Adrenal gland (tissue), 9 donors: ENCODE measurements at regions not wholly inside any gene's neighbourhood (a gene's known extent, or its start where the extent isn't known, plus 50 kb on each side); places are given as distances from the start of the nearest gene placed in this dataset.

Experiments
- DNase-seq, 7 donors: peaks; one replicate each; pipeline ENCODE4 v3.0.0-alpha.2; 2019 to 2020
- H3K27ac ChIP-seq, 5 donors: fragments of 200-600 bp; sonication (generic) in 4 of 5; 1 replicate in 3 of 5; 2 replicates in 2 of 5; pipeline versions ENCODE4 v1.5.1 to v1.8.0; 2016 to 2020; ENCODE audit warnings: mild to moderate bottlenecking in 1 of 5
- H3K27me3 ChIP-seq: fragments of 200-600 bp; 2 replicates; pipeline ENCODE4 v1.8.0; 2021
- H3K36me3 ChIP-seq, 2 donors: fragments of 200-600 bp; replicated peaks in 1 of 2; 1 replicate in 1 of 2; 2 replicates in 1 of 2; pipeline versions ENCODE4 v1.5.1 to v1.8.0; 2018 to 2022
- H3K4me1 ChIP-seq, 2 donors: fragments of 200-600 bp; replicated peaks in 1 of 2; 1 replicate in 1 of 2; 2 replicates in 1 of 2; pipeline versions ENCODE4 v1.5.1 to v1.8.0; 2018 to 2021
- H3K4me3 ChIP-seq, 4 donors: fragments of 200-600 bp; sonication (generic) in 3 of 4; one replicate each; pipeline ENCODE4 v1.5.1; 2016 to 2018
- H3K9me3 ChIP-seq, 3 donors: fragments of 200-600 bp; sonication (generic) in 1 of 3; replicated peaks in 1 of 3; 1 replicate in 2 of 3; 2 replicates in 1 of 3; pipeline versions ENCODE4 v1.5.1 to v1.8.0; 2016 to 2021
- POLR2A ChIP-seq, 2 donors: fragments of 450-650 bp; IDR thresholded peaks; one replicate each; pipeline ENCODE4 v1.6.1; 2017; ENCODE audit warnings: antibody characterized with exemption in 2 of 2, mild to moderate bottlenecking in 2 of 2, moderate library complexity in 1 of 2
- WGBS, 4 donors: extraction: QIAGEN DNeasy Blood & Tissue Kit in 2 of 4; methylation state at CpG; one replicate each; pipeline versions ENCODE4 v1.1.5 to v1.1.7; 2013 to 2017; 5-methylcytosine and 5-hydroxymethylcytosine counted together
- intact Hi-C, 2 donors: fragments of 100-400 bp; cut with DNase I; formaldehyde crosslinking; loops; one replicate each; pipeline versions ENCODE4 v1.14.1 to v1.15.0; 2022 to 2023
- TF ChIP-seq, protein P1 (sequence below), 6 experiments: fragments of 450-650 bp in 4 of 6; fragments of 200-600 bp in 2 of 6; sonication (generic) in 1 of 6; IDR thresholded peaks; 1 replicate in 5 of 6; 2 replicates in 1 of 6; pipeline versions ENCODE4 v1.5.1 to v1.8.0; 2016 to 2021; ENCODE audit warnings: antibody characterized with exemption in 6 of 6, mild to moderate bottlenecking in 2 of 6, moderate library complexity in 1 of 6
- donor health status: healthy with polysubstance abuse.
- donor health status: Bipolar disorder and iron deficiency.
- donor health status: DM: yes; HTN: yes; CAD: no.
- donor health status: DM: no; HTN: no; CAD: no.
- donor health status: DM: no; HTN: no; CAD: no.

DNA sequence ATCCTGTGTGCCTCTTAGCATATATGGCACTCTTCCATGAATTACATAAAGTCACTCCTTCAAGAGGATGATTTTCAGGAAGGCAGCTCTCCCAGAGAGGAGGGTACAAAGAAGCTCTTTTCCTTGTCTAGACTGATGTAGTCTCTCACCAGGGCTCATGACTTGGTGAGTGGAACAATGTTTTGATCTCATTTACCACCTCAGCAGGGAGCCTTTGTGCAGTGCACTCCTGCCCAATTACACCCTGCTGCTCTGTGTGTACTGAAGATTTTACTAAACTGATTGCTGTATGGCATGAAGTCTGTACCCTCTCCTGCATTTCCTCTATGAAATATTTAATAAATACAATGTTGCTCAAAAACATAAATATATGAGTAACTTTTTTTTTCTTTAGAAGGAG lies 598.3 kb upstream of the HS3ST5 start:
- H3K4me3 ChIP-seq, result no peak overlapping the region
- no peak overlapping the region for H3K27ac ChIP-seq
- H3K9me3 ChIP-seq, result no peaks in the 10 kb centered on the region
- H3K27me3 ChIP-seq, result no peaks in the 10 kb centered on the region
- no peak for DNase-seq
- H3K36me3 ChIP-seq, result no peaks in the 10 kb centered on the region
- intact Hi-C loops, result no loop called here
- TF ChIP-seq POLR2A (IDR thresholded peaks at IDR 0.05), result no peak
- TF ChIP-seq, protein P1, sequence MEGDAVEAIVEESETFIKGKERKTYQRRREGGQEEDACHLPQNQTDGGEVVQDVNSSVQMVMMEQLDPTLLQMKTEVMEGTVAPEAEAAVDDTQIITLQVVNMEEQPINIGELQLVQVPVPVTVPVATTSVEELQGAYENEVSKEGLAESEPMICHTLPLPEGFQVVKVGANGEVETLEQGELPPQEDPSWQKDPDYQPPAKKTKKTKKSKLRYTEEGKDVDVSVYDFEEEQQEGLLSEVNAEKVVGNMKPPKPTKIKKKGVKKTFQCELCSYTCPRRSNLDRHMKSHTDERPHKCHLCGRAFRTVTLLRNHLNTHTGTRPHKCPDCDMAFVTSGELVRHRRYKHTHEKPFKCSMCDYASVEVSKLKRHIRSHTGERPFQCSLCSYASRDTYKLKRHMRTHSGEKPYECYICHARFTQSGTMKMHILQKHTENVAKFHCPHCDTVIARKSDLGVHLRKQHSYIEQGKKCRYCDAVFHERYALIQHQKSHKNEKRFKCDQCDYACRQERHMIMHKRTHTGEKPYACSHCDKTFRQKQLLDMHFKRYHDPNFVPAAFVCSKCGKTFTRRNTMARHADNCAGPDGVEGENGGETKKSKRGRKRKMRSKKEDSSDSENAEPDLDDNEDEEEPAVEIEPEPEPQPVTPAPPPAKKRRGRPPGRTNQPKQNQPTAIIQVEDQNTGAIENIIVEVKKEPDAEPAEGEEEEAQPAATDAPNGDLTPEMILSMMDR (IDR thresholded peaks at IDR 0.05), result no peak
- H3K4me1 ChIP-seq, result no peaks in the 10 kb centered on the region

DNA sequence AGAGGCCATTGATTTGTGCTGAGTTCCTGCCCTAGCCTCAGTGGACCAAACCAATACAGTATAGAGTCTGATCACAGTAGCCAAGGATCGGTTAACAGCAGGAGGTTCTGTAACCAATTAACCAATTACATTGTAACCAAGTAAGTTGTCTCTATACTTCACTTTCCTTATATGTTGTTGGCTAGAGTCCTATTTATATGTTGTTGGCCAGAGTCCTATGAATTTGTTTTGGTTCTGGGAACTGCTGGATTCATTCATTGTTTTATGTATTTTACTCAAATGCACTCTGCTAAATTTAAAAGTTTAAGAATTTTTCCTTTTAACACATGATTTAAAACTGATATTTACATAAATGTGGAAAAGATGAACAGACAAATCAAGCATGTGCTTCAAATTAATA lies 597.4 kb upstream of the HS3ST5 start:
- H3K4me1 ChIP-seq, result no peaks in the 10 kb centered on the region
- no peak overlapping the region for H3K27ac ChIP-seq
- intact Hi-C loops, result no loop called here

DNA sequence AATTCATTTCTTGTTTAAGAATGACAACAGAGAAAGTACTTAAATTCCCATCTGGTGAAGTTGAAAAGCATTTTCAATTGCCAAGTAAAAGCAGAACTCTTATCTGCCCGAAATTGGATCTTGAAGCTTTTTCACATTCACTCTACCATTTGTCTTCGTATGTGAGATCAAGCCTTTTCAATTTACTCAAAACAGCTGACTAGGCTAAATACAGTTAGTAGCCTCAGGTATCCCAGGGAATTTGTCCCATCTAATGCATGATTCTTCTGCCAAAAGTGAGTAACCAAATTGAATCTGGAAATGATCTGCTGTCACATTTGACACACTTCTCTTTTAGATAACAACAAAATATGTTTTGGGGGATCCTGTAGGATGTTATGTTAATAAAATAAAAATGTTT lies 596.8 kb upstream of the HS3ST5 start:
- no peaks in the 10 kb centered on the region for H3K9me3 ChIP-seq
- WGBS, 4 donors, result 67 to 83% (median 75%) methylated on average over 2 of the region's 2 CpGs
- H3K4me3 ChIP-seq, result no peak overlapping the region
- H3K36me3 ChIP-seq, result no peaks in the 10 kb centered on the region
- no peak for TF ChIP-seq POLR2A (IDR thresholded peaks at IDR 0.05)
- TF ChIP-seq, protein P1 (IDR thresholded peaks at IDR 0.05), result no peak
- H3K4me1 ChIP-seq, result no peaks in the 10 kb centered on the region
- H3K27me3 ChIP-seq, result no peaks in the 10 kb centered on the region
- H3K27ac ChIP-seq, result no peak overlapping the region
- intact Hi-C loops, result no loop called here
- no peak for DNase-seq

More for the DNA sequence above, 597.4 kb upstream of the HS3ST5 start:
- no peaks in the 10 kb centered on the region for H3K9me3 ChIP-seq
- no peak overlapping the region for H3K4me3 ChIP-seq
- no peak for DNase-seq
- H3K27me3 ChIP-seq, result no peaks in the 10 kb centered on the region
- no peaks in the 10 kb centered on the region for H3K36me3 ChIP-seq
- 88 to 100% (median 93%) methylated on average over 1 of the region's 1 CpG for WGBS, 4 donors
- TF ChIP-seq, protein P1 (IDR thresholded peaks at IDR 0.05), result no peak
- no peak for TF ChIP-seq POLR2A (IDR thresholded peaks at IDR 0.05)

DNA sequence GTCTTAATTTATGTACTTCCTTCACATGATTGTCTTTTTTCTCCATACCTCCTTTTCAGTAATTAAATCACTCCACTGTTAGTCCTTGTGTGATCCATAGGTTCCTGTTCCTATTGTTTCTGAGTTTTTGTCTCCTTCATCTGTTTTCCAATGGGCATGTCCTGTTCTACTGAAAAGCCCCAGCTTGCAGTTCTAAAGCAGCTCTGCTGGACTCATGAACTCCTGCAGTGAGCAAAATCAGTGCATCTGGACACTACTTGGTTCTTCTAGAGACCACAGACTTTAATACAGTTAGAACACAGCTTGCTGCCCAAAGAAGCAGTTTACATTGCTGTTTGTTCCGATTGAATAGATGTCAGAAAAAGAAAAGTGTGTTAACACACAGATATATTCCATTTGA lies 593.3 kb upstream of the HS3ST5 start:
- no peaks in the 10 kb centered on the region for H3K9me3 ChIP-seq
- no peak for TF ChIP-seq POLR2A (IDR thresholded peaks at IDR 0.05)
- TF ChIP-seq, protein P1 (IDR thresholded peaks at IDR 0.05), result no peak
- 72 to 89% (median 83%) methylated on average over 1 of the region's 1 CpG for WGBS, 4 donors
- DNase-seq, result no peak
- H3K27me3 ChIP-seq, result no peaks in the 10 kb centered on the region
- no peaks in the 10 kb centered on the region for H3K4me1 ChIP-seq
- intact Hi-C loops, result no loop called here
- no peak overlapping the region for H3K27ac ChIP-seq
- H3K36me3 ChIP-seq, result no peaks in the 10 kb centered on the region
- H3K4me3 ChIP-seq, result no peak overlapping the region
